GM03348 (cell line): ENCODE measurements at regions not wholly inside any gene's neighbourhood (a gene's known extent, or its start where the extent isn't known, plus 50 kb on each side); places are given as distances from the start of the nearest gene placed in this dataset.
"Not testable (repeated sequence)": the region's sequence is repeated elsewhere in the genome, so short reads cannot be mapped to it uniquely, and the experiment has no call there.

ENCODE experiments used
- DNase-seq: peaks from one replicate; pipeline ENCODE4 v3.0.0; 2012; ENCODE audit warnings: low spot score

- DNase-seq: no peak
Measured at GRCh38 chr2:120531863-120532600, 186.1 kb downstream of the INHBB start.

- DNase-seq: no peak
Measured at GRCh38 chr2:120533625-120534024, 187.7 kb downstream of the INHBB start.

GRCh38 chr2:120534457-120534856 lies 188.5 kb downstream of the INHBB start:
- DNase-seq: no peak

GRCh38 chr2:120535081-120535480 lies 189.1 kb downstream of the INHBB start:
- no peak for DNase-seq

- no peak for DNase-seq
Measured at GRCh38 chr2:120536141-120536540, 190.2 kb downstream of the INHBB start.

GRCh38 chr2:120538691-120539423 lies 192.9 kb downstream of the INHBB start:
- no peak for DNase-seq

GRCh38 chr2:120539424-120539936 lies 193.5 kb downstream of the INHBB start:
- no peak for DNase-seq

GRCh38 chr2:120539937-120540718 lies 194.2 kb downstream of the INHBB start:
- DNase-seq: peak; percentile 96

- no peak for DNase-seq
Measured at GRCh38 chr2:120540719-120541552, 194.7 kb upstream of the GLI2 start.

GRCh38 chr2:120541553-120541932 lies 194.1 kb upstream of the GLI2 start:
- DNase-seq: peak; percentile 27

- DNase-seq: no peak
Measured at GRCh38 chr2:120541972-120542670, 193.5 kb upstream of the GLI2 start.

- no peak for DNase-seq
Measured at GRCh38 chr2:120542911-120543527, 192.6 kb upstream of the GLI2 start.

- no peak for DNase-seq
Measured at GRCh38 chr2:120543899-120544298, 191.8 kb upstream of the GLI2 start.

- no peak for DNase-seq
Measured at GRCh38 chr2:120544522-120544921, 191.1 kb upstream of the GLI2 start.

- not testable (repeated sequence) for DNase-seq
Measured at GRCh38 chr2:120545007-120545406, 190.7 kb upstream of the GLI2 start.

- peak; percentile 57 for DNase-seq
Measured at GRCh38 chr2:120545521-120546047, 190.1 kb upstream of the GLI2 start.

GRCh38 chr2:120546048-120546864 lies 189.4 kb upstream of the GLI2 start:
- DNase-seq: peak; percentile 95

- no peak for DNase-seq
Measured at GRCh38 chr2:120546865-120547390, 188.7 kb upstream of the GLI2 start.

GRCh38 chr2:120547662-120548061 lies 188.0 kb upstream of the GLI2 start:
- no peak for DNase-seq
